HG03521 (cell line): ENCODE measurements at regions not wholly inside any gene's neighbourhood (a gene's known extent, or its start where the extent isn't known, plus 50 kb on each side); places are given as distances from the start of the nearest gene placed in this dataset.

Source experiments
- ATAC-seq: cut with Tn5 transposase; IDR thresholded peaks from one replicate; pipeline ENCODE4 v1.9.1; 2021; ENCODE audit warnings: mild to moderate bottlenecking, moderate library complexity; ENCODE audit not compliant: unreplicated experiment

DNA sequence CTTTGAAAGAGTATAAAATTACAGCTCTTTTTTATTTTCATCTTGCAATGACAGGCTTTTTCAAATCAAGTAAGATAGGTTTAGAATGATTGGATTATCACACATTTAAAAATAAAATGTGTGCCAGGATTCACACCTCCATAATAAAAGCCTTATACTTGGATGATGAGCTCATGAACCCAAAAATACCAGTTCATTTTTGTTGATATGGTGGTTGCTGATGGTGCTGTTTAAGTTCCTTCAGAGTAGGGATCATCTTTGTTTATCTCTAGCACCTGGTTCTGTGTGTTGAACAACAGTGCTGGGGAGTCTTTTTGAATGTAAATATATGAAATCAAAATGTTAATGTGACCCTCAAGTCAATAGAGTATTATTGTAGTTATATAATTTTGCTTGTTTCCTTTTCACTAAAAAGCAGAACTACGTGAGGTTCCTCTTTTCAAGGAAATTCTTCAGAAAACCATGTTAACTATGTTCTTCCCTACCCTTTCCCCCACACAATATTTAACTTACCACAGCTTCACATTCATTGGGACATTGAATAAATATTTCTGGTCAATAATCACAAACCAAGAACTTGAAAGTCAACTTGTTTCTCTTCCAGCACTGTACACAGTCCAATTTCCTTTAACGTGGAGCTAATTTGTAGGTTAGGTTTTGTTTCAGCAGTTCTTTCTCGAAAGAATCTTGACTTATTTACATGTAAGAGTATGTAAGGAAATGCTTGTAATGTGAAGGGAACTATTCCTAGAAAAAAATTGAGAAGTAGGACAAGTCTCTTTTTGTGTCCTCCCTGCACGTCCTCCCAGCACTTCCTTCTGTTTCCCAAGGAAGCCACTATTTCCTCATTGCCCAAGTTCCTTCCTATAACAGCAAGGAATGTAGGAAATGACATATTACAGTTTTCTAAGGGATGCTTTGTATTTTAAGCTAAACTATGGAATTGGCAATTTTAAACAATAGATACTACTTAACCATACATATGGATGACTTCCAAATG lies 945.9 kb upstream of the CITED2 start:
- no peak for ATAC-seq

- no peak for ATAC-seq
Observed at GRCh38 chr6:140319209-140319608, 944.8 kb upstream of the CITED2 start.

- no peak for ATAC-seq
Observed at GRCh38 chr6:140318408-140318807, 944.0 kb upstream of the CITED2 start.

- no peak for ATAC-seq
Observed at GRCh38 chr6:140317950-140318349, 943.5 kb upstream of the CITED2 start.

GRCh38 chr6:140316966-140317365 lies 942.5 kb upstream of the CITED2 start:
- ATAC-seq: no peak

GRCh38 chr6:140314682-140315081 lies 940.2 kb upstream of the CITED2 start:
- ATAC-seq: no peak

GRCh38 chr6:140311146-140311545 lies 936.7 kb upstream of the CITED2 start:
- ATAC-seq: no peak

GRCh38 chr6:140303218-140303949 lies 928.9 kb upstream of the CITED2 start:
- no peak for ATAC-seq

GRCh38 chr6:140300331-140300730 lies 925.9 kb upstream of the CITED2 start:
- ATAC-seq: no peak

DNA sequence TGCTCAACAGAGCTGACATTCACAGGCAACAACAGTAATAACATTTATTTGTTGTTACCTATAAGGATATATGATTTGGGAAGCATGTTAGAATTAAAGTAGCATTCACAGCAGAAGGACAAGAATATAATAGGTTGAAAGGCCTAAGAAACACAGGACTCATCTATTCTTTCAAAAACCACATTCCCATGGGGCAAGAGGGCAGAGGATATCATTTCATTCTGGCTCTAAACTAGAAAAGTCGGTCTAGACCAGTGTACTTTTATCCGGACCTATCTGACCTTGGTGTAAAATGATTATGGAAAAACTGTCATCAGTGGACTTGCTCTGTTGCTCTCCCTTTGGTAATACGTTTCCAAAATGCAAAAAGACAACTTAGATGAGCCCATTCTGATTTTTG lies 914.7 kb upstream of the CITED2 start:
- ATAC-seq: no peak

DNA sequence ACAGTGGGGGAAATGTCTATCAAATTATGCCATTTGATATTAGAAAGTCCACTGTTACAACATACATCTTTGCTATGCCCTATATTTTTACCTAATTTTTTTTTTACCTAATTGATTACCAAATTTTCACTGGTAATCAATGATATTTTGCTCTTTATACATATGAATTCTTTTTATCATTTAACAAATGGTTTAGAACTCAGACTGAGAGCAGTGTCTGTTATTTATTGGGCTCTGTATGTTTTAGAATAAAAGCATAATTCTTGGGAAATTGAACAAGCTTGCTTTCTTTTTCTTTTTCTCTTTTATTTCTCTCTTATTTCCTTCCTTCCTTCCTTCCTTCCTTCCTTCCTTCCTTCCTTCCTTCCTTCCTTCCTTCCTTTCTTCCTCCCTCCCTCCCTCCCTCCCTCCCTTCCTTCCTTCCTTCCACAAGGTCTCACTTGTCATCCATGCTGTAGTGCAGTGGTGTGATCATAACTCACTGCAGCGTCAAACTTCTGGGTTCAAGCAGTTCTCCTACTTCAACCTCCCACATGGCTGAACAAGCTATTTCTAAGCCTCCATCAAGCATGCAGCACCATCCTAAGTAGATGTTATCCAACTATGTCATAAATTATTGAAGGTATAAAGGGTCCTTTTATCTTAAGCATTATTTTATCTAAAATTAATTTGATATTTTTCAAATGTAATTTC lies 911.7 kb upstream of the CITED2 start:
- no peak for ATAC-seq

GRCh38 chr6:140285471-140285870 lies 911.0 kb upstream of the CITED2 start:
- ATAC-seq: no peak

DNA sequence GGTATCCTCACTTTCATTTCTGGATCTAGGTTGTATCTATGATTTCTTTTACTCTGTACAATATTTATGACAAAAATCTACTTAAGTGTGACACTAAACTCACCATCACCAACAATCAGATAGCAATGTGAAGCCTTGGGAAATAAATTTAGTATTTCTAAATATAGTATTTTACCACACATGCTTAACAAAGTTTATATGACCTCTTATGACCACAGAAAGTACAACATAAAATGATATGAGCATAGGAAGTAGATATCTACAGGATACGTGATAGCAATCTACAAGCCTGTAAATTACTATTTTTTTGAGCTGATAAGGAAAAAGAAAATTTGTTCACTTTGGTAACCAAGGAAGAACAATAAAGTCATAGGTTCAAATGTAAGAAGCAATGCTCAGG lies 910.4 kb upstream of the CITED2 start:
- ATAC-seq: no peak

DNA sequence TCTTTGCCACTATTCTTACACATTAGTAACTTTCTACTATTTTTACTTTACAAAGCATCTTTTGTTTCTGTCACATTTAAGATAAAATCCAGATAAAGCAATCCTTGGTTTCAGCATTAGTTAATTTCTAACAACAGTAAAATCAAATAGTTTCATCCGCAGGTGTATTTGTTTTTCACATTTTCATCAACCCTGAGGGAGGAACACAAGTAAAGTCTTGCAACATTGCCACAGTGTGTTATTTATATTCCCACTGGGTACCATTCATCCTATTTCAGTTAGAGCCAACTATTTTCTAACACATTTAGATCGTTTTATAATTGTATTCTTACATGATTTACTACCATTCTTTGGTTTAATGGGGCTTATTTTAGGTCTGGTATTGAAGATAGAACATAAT lies 908.7 kb upstream of the CITED2 start:
- no peak for ATAC-seq

DNA sequence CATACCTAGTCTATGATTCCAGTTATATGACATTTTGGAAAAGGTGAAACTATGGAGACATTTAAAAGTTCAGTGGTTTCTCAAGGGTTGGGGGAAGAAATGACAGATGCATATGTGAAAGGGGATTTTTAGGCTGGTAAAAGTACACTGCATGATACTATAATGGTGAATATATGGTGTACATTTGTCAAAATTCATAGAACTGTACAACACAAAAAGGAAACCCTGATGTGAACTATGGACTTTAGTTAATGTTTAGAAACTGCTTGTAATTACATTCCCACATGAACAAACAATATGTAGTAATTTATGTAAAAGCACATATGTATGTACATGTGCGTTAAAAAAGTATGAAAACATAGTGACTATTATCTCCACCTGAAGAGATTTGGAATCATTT lies 907.3 kb upstream of the CITED2 start:
- ATAC-seq: no peak

DNA sequence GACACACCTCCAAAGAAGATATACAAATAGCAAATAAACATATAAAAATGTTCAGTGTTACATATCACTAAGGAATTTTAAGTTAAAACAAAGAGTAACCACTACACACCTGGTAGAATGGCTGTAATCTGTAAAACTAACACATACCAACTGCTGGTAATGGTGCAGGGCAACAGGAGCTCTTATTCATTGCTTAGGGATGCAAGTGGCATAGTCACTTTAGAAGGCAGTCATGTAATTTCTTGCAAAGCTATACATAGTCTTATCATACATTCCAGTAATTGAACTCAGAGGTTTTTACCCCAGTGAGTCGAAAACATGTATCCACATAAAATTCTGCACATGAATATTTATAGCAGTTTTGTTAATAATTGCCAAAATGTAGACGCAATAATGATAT lies 906.8 kb upstream of the CITED2 start:
- ATAC-seq: no peak

DNA sequence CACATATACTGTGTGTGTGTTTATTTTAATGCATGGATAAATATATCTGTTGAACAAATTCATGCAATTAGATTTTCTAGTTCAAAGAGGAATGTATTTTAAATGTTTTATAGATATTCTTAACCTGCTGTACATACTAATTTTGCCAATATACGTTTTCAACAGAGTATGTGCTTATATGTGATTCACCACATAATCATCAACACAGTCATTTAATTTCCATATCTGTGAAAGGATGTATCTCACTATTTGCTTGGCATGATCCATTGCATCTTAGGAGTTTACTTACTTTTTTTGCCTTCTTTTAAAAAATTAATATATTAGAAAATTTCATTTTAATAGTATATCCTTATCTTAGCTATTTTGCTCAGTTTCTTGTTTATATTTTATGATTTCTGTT lies 902.3 kb upstream of the CITED2 start:
- no peak for ATAC-seq

DNA sequence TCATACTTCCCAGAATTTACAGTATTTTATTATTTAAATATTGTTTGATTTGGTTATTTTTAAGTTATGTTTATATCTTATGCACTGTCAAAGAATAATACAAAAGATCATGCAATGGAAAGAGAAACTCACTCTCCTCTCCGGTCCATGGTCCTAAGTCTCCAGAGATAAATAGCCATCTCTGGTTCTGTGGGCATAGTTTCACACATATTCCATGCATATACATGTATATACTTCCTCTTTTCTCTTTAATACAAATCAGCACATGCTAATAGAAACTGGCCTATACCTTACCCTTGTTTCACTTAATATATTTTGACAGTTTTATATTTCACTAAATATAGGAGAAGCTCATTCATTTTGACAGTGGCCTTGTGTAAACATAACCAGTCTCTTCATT lies 901.7 kb upstream of the CITED2 start:
- ATAC-seq: no peak

DNA sequence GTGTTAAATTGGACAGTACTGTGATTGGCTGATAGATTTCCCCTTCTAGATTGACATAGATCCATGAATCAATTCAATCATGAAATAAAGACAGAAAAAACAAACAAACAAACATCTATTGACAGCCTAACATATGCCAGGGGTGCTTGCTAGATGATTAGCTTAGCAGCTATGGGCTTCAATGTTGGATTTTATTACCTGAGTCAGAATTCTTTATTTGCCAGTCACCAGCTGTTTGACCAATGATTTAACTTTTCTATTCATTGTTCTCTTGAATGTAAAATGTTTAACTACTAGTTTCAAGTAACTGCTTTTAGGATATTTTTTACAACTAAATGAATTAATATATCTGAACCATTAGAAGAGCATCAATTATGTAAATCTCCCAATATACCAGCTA lies 901.3 kb upstream of the CITED2 start:
- no peak for ATAC-seq

- ATAC-seq: no peak
Observed at GRCh38 chr6:140274548-140274947, 900.1 kb upstream of the CITED2 start.

GRCh38 chr6:140271759-140272377 lies 897.4 kb upstream of the CITED2 start:
- ATAC-seq: peak; percentile 96
